Tongue (tissue), 1 donor: ENCODE measurements at regions not wholly inside any gene's neighbourhood (a gene's known extent, or its start where the extent isn't known, plus 50 kb on each side); places are given as distances from the start of the nearest gene placed in this dataset.
"Not testable (repeated sequence)": the region's sequence is repeated elsewhere in the genome, so short reads cannot be mapped to it uniquely, and the experiment has no call there.

Experiments
- DNase-seq: peaks from one replicate; pipeline ENCODE4 v3.0.0-alpha.2; 2015

DNA sequence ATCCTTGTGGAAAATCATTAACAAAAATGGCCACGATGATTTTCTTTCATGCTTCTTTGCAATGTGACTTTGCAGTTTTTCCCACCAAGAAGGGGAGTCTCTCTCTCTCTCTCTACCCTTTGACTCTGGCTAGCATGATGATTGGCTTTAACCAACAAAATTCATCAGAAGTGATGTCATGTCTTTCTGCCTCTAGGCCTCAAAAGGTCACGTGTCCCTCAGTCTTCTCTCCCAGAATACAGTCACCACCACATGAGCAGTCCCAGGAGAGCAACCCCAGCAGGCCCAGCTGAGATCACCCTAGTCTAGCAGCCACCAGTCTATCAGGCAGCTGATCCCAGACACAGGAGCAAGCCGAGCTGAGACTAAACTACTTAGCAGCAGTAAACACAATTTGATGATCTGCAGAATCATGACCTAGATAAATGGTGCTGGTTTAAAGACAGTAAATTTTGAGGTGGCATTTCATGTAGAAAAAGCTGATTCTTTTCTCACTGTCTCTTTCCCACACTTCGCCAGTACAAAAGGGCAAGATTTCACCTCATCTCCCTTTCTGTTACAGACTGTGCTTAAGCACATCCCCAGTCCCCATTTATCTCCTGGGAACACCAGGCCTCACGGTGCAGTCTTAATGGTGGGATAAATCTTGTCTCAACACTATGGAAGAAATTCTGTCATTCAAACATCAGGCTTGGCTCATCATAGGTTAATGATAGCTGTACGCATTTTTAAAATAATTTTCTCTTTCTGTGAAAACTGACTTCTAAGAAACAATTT, 132.7 kb downstream of the SCG2 start:
- no peak for DNase-seq

DNA sequence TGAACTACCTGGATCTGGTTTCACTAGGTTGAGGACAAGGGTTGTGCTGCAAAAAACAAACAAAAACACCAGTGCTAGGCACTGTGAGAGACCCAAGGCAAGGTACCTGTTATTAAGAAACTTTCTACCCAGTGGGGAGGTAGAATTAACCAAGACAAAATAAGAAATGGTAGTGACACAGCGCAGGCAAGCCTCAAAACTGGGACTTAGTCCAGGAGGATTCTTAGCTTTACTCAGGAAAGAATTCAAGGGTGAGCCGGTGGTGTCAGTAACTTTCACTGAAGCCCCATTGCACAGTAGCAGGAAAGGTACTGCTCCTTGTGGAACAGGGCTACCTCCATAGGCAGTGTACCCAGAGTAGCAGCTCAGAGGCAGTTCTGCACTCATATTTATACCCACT, 131.6 kb downstream of the SCG2 start:
- DNase-seq = no peak

DNA sequence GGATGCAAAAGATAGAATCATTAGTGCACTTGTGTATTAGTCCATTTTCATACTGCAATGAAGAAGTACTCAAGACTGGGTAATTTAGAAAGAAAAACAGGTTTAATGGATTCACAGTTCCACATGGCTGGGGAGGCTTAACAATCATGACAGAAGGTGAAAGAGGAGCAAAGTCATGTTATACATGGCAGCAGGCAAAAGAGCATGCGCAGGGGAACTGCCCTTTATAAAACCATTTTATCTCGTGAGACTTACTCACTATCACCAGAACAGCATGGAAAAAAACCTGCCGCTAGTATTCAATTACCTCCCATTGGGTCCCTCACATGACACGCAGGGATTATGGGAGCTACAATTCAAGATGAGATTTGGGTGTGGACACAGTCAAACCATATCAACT, 129.4 kb downstream of the SCG2 start:
- DNase-seq = no peak

DNA sequence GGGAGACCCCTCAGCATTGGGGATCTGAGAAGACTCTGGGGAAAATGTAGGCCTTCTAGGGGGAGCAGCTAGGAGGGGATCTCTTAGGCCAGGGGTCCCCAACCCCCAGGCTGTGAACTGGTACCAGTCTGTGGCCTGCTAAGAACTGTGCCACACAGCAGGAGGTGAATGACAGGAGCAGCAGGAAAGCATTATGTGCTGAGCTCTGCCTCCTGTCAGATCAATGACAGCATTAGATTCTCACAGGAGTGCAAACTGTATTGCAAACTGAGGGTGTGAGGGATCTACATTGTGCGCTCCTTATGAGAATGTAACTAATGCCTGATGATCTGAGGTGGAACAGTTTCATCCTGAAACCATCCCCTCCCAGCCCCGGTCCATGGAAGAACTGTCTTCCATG, 127.3 kb downstream of the SCG2 start:
- no peak for DNase-seq

DNA sequence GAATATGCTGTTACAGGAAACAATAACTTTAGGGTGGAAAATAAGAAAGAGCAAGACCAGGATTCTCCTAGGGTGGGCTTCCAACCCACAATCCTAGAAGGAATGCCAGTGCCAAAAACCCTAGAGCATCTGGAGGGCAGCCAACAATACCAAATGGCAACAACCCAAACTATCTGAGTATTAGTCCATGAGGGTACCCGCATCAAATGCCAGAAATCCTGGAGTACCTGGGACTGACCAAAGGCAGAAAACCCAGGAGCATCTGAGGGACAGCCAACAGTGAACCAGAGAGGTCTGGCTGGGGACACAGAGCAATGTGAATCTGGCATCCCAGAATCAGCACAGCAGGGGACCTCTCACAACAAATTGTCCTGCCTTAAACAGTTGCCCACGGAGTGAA, 126.3 kb downstream of the SCG2 start:
- DNase-seq = no peak

DNA sequence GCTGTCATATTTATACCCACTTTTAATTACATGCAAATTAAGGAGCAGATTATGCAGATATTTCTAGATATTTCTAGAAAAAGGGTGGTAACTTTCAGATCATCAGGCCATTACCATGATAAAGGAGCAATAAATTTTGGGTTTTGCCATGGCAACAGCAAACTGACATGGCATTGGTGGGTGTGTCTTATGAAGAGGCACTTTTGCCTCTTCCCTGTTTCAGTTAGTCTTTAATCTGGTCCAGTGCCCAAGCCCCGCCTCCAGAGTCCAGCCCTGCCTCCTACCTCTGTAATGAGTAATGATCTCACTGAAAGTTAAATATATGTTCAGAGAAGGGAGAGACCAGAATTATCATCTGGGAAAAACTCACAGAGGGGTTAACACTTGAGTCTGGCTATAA, 124.8 kb downstream of the SCG2 start:
- DNase-seq = no peak

DNA sequence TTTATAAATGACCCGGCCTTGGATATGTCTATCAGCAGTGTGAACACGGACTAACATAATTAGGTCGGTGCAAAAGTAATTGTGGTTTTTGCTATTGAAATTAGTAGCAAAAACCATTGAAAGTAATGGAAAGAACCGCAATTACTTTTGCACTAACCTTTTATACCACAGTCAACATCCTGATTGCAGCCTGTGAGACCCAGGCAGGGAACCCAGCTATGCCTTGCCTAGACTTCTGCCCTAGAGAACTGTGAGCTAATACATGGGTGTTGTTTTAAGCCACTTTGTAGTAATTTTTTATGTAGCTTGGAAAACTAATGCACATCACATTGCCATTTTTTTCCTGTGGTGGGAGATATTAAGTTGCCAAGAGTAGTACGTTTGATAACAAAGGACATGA, 120.7 kb downstream of the SCG2 start:
- no peak for DNase-seq

DNA sequence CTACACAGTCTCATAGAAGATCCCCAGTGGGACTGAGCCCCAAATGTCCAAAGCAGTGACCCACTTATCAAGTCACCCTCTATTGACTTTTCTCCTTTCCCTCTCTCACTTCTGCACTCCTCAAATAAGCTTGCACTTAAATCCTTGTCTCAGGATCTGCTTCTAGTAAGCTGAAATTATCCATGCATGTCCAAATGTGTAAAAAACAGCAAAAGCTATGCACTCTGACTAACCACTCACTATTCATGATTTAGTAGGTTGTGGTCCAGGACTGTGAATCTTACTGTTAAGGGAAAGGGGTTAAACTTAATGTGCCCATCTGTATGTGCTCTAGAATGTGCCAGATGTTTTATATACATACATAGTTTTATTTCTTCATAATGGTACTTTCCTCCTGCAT, 115.4 kb downstream of the SCG2 start:
- DNase-seq = no peak

DNA sequence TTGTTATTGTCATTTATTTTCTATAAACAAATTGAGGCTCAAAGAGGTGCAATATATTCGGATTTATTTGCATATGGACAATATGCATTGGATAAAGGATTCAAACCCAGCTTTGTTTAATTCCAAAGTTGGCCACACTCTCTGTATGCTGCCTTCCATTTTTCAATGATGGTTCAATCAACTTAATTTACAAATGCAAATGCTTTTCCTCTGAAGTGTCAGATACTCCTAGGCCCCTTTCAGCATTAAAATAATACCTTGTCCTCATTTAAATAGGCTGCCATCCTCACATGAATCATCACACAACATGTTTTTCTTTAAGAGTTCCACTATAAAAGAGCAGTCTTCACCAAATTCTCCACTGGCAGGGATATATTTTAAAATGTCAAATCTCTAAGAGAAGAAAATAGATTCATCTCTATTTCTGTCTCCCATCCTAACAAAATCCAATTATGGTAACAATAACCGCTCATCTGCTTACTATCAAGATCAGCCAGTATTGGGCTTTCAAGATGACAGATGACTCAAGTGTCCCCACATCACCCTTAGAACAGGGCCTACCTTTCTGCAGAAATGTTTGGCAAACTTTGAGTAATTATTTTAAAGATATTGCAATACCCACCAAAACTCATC, 114.8 kb downstream of the SCG2 start:
- DNase-seq = no peak

DNA sequence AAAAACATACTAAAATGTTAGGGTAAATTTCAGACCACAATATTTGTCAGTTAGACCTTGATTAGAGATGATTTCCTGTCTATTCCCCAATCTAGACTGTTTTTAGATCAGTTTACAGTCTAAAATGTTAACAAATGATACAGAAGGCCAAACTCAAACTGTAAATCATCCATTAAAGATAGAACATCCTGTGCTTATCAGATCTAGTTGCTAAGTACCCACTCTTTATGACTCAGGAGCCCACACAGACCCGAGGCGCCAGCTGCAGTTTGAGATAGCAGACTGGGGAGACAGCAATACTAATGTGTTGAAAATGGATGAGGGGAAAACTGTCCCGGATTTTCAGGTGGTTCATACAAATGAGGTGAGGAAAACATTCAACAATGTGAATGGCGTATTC, 113.3 kb downstream of the SCG2 start:
- no peak for DNase-seq

DNA sequence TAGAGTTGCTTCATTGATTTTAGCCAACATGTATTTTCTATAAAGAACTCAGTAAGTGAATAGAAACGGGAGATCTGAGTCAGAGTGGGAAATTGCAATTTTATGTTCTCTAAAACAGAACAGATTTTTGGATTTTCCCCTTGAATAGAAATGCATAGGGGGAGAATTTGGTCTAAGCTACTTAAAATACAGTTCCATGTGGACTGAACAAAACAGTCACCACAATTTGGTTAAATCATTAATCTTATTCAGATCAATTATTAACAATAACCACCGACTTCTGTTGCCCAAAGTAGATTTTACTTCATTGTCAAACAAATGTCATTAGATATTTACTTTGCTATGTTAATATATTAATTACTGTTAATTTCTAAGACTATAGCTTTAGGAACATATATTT, 107.7 kb downstream of the SCG2 start:
- DNase-seq = no peak

DNA sequence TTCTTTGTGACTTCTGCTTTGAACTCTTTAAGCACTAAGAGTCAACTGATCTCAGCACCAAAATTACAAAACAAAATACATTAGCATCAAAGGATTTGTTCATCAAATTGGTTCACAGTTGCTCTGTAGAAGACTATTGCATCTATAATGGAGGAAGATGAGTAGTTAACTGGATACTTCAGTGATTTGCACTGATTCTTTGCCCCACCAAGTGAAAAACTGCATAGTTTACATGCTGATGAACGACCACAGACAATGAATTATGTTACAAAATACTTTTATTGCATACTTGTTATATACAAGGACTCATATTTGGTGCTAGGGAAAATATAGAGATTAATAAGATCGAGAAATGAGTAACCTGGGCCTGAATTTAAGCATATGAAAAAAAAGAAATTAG, 107.2 kb downstream of the SCG2 start:
- DNase-seq = no peak

DNA sequence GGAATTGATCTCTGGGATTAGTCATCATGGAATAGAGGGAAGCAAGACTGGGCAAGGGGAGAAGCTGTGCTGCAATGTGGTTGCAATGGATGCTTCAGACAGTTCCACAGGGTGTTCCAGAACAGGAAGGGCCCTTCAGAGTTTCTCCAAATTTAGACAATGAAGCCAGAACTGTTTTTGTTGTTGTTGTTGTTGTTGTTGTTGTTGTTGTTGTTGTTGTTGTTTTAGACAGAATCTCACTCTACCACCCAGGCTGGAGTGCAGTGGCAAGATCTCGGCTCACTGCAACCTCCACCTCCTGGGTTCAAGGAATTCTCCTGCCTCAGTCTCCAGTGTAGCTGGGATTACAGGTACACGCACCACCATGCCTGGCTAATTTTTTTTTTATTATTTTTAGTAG, 105.3 kb downstream of the SCG2 start:
- DNase-seq = not testable (repeated sequence)

DNA sequence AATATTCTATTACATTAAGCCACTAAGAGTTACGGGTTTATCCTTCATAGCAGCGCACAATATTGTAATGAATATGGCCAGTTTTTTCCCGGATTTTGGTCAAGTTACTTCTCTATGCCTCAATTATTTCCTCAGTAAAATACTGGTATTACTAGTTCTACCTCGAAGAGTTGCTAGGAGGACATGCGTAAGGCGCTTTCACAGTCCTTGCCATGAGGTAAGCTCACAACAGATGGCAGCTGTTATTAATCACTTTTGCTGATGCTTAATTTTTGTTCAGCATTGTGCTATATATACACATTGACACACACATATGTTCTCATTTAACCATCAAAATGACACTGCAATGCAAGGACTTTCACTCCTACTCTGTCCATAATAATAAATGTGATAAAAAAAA, 101.5 kb downstream of the SCG2 start:
- no peak for DNase-seq

DNA sequence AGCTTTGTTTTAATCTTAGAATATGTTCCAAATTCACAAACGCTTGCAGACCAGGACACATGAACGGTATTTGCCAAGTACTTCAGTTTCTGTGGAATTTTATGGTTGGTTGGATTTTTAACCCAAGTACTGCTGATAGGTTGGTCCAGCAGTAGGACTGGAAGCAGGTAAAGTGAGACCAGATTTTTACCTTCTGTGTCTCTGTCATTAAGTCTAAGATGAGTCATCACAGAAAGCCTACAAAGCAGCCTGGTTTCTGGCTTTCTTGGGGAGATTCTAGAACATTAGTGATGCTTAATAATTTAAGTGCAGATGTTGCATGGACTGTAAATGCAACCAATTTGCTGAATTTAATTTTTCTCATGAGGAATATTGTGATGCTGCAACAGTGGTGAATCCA, 100.5 kb downstream of the SCG2 start:
- no peak for DNase-seq

DNA sequence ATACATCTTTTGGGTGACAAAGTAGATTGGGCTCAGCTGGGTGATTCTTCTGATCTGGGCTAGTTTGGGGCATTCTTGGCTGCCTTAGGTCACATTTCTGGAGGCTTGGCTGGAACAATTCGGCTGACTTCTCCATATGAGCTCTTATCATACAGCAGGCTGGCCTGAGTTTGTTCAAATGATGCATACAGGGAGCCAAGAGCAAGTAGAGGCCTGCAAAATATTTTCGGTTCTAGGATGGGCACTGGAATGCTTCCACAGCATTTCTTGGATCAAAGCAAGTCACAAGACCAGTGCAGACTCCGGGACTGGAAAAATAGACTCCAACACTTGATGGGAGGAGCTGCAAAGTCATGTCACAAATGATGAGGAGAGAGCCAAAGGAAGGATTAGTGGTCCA, 98.4 kb downstream of the SCG2 start:
- no peak for DNase-seq

DNA sequence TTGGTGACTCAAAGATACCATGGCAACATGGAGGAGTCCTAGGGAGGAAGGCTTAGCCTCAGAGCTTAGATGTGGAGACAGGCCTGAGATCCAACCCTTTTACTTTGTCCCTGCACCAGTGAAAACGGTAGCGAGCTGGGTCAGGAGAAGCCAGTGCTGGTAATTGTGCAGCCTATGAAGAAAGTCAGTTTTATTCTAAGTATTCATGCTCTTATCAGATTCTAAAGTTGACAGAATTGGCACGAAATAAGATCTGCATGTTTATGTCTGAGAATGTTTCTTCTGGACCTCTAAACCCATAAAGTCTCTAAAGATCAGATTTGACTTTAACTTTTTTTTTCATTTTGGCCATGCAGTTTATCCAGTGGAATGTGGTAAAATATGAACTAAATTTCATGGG, 93.8 kb downstream of the SCG2 start:
- no peak for DNase-seq

DNA sequence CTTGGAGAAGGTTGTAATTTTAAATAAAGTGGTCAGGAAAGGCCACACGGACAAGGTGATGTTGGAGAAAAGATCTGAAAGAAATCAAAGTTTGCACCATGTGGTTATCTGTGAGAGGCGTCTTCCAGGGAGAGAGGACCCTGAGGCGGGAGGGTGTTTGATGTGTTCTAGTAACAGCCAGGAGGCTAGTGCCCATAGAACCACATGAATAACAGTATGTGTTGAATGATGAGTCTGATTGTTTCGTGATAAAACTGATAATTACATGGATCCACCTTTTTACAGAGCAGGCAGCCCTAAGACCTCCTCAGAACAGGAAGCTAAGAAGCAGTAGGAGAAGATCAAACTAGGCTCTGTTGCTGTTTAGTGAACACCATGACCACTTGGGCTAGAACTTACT, 91.4 kb downstream of the SCG2 start:
- no peak for DNase-seq

DNA sequence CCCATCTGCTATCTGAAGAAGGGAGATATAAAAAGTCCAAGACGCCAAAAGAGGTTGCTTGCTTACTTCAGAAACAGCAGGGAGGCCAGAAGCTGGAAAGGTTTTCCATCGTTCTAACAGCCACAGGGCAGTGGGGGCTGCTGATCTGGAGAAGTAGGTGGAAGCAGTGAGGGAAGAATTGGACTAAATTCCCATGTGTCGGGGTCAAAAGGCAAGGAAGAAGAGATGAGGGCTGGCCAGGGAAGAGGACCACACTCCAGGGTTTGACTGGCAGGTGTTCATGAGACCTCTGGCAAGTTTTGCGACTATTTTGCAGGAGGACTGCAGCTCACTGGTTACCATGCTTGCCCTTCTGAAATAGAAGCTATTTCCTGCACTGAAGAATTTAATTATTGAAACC, 91.0 kb downstream of the SCG2 start:
- no peak for DNase-seq

DNA sequence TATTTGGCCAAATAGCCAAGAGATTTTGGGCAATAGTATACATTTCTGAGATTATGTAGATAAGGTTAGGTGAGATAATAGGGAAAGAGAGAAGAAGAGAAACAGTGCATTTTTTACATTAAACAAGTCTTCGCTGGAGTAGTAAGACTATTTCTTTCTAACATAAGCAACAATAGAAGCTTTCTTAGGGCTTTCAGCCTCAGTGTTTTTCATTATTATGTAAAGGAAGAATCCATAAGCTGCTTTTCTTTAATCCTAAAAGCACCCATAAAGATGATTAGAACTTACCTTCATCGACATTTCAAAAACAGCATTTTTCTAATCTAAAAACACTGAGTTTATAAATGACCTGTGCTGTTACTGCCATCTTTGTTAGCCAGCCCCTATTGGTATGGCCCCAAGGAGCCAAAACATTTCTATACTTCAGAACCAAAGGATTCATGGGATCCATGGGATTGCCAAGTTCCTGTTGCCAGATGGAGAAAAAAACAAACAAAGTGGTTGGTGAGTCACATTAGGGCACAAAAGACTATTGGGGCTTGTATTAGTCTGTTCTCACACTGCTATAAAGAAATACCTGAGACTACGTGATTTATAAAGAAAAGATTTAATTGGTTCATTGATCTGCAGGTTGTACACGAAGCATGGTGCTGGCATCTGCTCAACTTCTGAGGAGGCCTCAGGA, 88.2 kb downstream of the SCG2 start:
- no peak for DNase-seq

DNA sequence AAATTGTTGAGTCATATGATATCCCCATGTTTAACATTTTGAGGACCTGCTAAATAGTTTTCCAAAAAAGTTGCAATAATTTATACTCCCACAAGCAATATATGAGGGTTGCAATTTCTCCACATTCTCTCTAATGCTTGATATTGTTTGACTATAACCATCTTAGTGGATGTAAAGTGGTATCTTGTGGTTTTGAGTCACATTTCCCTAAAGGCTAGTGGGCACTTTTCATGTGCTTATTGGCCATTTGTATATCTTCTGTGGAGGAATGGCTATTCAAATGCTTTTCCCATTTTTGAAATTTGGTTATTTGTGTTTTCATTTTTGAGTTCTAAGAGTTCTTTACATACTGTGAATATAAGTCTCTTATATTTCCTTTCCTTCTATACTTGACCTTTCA, 82.7 kb downstream of the SCG2 start:
- no peak for DNase-seq

DNA sequence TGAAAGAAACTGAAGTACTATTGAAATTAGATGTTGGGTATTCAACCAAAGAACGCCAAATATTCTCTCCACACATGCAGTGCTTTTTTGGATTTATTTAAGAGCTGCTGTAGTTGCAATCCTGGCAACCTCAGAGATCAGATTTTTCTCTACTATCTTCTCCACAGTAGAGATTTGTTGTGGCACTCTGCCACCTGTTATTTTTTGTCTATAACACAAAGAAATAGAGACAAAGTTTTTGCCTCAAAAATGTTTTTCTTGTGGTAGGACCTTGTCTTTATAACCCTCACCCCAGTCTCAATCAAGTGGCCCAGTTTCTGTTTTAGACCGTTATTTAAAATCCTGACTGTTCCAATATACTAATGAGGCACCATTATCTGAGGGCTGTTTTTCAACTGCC, 79.4 kb downstream of the SCG2 start:
- DNase-seq = no peak

DNA sequence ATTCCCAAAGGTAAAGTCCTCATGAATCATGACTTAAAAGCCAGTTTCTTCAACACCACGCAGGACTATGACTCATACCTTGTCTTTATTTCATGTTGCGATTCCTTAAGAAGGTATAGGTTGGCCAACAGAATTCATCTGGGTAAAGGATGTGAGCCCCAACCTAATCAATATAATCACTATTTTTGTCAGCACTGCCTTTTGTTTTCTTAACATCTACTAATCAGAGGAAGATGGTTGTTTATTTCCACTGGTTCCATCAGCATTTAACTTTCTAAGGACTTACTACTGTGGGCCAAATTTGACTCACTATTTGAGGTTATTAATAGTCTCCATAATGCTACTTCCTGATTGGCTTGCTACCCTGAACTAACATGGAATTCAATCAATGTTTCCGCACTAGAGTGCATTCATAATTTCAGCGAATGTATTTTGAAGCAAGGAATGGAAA, 78.6 kb downstream of the SCG2 start:
- DNase-seq = no peak

DNA sequence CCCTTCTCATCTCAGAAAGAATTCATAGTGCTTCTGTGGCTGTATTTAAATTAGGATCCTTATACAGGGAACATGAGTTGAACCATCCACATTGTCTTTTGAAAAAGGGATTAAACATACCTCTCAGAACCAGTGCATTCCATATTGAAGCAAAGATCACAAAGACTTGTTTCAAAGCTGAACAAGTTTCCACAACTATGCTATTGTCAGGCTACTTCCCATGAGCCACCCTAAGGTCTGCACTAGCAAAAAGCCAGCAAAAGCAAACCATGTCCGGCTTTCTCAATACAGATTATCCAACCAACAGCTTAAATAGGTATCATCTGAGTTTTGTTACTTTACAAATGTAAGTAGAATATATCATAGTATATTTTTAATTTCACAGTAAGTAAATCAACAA, 78.1 kb downstream of the SCG2 start:
- DNase-seq = no peak
